ENCODE measurements at regions not wholly inside any gene's neighbourhood (a gene's known extent, or its start where the extent isn't known, plus 50 kb on each side); places are given as distances from the start of the nearest gene placed in this dataset.

GRCh38 chr4:149166876-149167275 lies 648.8 kb downstream of the IQCM start:
- DNase-seq (no peak), ATAC-seq (no peak)
- intact Hi-C loops (cut with DNase I, micrococcal nuclease): no loop called here
- Histone ChIP-seq H3K4me3 (no peak overlapping the region), H3K9me3 (no peaks in the 10 kb centered on the region), H3K4me1 (ENCODE audit: low read depth) (no peaks in the 10 kb centered on the region), H3K36me3 (ENCODE audit: low read depth) (no peaks in the 10 kb centered on the region)
- no peak for TF ChIP-seq CTCF (IDR thresholded peaks at IDR 0.05)

DNA sequence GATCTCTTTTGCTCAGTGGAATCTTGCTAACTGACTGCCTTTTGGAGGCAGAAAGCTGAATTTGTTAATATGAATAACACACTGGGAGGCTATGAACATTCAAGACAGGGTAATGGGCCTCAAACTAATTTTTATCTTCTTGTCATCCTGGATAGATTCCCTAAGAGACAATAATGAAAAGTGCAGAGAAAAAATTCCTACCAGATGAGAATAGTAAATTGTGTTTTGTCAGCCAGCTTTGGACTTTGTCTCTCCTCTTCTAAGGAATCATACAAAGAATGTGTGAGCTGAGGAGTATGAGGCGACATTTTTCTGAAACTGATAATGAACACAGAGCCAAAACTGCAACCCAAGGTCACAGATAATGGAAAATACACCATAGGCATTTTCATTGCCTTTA lies 649.3 kb downstream of the IQCM start:
- no peaks in the 10 kb centered on the region for H3K9me3 ChIP-seq
- no peak for TF ChIP-seq CTCF (IDR thresholded peaks at IDR 0.05)
- no peaks in the 10 kb centered on the region for H3K4me1 ChIP-seq (ENCODE audit: low read depth)
- intact Hi-C loops (cut with DNase I, micrococcal nuclease): no loop called here
- no peak overlapping the region for H3K4me3 ChIP-seq
- DNase-seq (no peak), ATAC-seq (no peak)
- no peaks in the 10 kb centered on the region for H3K36me3 ChIP-seq (ENCODE audit: low read depth)

DNA sequence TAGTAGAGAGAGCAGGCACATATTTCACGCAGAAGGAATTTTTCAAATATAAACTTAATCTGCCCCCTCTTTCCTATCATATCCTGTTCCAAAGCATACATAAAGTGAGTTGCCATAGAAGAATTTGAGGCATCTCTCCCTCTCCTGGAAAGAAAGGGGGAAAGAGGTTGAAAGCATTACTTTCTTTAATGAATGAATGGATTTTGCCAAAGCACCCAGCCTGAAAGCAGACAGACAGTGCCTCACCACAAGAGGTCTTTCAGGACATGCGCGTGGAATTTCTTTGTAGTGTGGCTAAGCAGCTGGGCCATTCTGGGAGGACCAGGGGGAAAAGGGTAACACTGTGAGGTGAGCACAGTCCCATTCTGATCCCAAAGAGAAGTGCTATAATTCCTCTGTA lies 651.4 kb downstream of the IQCM start:
- no peak for ATAC-seq
- no peak for TF ChIP-seq CTCF (IDR thresholded peaks at IDR 0.05)
- Histone ChIP-seq H3K4me1 (ENCODE audit: low read depth) (no peaks in the 10 kb centered on the region), H3K36me3 (ENCODE audit: low read depth) (no peaks in the 10 kb centered on the region), H3K9me3 (no peaks in the 10 kb centered on the region), H3K4me3 (no peak overlapping the region)
- intact Hi-C loops (cut with DNase I, micrococcal nuclease): no loop called here
- DNase-seq: no peak

DNA sequence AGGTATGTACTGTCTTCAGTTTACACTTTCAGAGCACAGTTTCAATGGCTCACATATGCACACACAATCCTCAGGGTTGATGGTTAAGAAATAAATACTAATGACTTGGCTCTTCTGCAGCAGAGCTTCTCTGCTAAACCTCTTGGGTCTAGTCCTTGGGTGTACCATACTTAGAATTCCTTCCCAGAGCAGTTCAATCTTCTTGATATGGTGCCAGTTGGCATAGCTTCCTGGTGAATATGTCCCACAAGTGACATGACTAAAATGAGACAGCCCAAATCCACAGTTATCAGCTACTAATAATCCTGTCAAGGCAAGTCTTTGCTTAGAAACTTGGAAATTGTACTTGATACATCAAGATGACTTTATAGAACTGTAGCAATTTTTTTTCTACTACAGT lies 654.4 kb downstream of the IQCM start:
- intact Hi-C loops (cut with DNase I, micrococcal nuclease): no loop called here
- H3K4me1 ChIP-seq (ENCODE audit: low read depth): no peaks in the 10 kb centered on the region
- H3K9me3 ChIP-seq: no peaks in the 10 kb centered on the region
- no peak for TF ChIP-seq CTCF (IDR thresholded peaks at IDR 0.05)
- no peak for DNase-seq
- no peak overlapping the region for H3K4me3 ChIP-seq
- H3K36me3 ChIP-seq (ENCODE audit: low read depth): no peaks in the 10 kb centered on the region
- ATAC-seq: no peak

GRCh38 chr4:149160370-149160769 lies 655.3 kb downstream of the IQCM start:
- intact Hi-C loops (cut with DNase I, micrococcal nuclease): no loop called here
- Histone ChIP-seq H3K9me3 (no peaks in the 10 kb centered on the region), H3K36me3 (ENCODE audit: low read depth) (no peaks in the 10 kb centered on the region), H3K4me3 (no peak overlapping the region), H3K4me1 (ENCODE audit: low read depth) (no peaks in the 10 kb centered on the region)
- DNase-seq (no peak), ATAC-seq (no peak)
- no peak for TF ChIP-seq CTCF (IDR thresholded peaks at IDR 0.05)

DNA sequence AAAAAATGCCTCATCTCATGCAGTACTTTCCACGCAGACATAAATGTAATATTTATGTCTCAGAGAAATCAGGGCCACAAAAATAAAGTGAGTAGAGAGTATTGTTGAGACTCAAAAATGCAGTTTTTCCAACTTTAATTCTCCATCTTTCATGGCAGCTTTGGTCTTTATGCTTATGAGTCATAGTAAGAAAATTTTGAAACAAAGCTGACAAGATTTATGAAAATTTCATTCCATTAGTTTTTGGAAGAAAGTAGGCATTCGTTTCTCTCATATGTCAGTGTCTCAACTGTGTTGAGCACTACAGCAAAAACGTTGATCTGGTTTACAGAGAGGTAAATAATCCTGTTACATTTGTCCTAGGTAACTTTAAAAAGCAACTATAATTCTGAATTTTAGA lies 656.8 kb downstream of the IQCM start:
- H3K36me3 ChIP-seq (ENCODE audit: low read depth): no peaks in the 10 kb centered on the region
- intact Hi-C loops (cut with DNase I, micrococcal nuclease): no loop called here
- DNase-seq: no peak
- H3K9me3 ChIP-seq: no peaks in the 10 kb centered on the region
- no peak overlapping the region for H3K4me3 ChIP-seq
- no peak for ATAC-seq
- H3K4me1 ChIP-seq (ENCODE audit: low read depth): no peaks in the 10 kb centered on the region
- no peak for TF ChIP-seq CTCF (IDR thresholded peaks at IDR 0.05)

Data from mucosa of descending colon (tissue), 3 donors.